VCaP (cell line): ENCODE measurements at regions not wholly inside any gene's neighbourhood (a gene's known extent, or its start where the extent isn't known, plus 50 kb on each side); places are given as distances from the start of the nearest gene placed in this dataset.
"Not testable (repeated sequence)": the region's sequence is repeated elsewhere in the genome, so short reads cannot be mapped to it uniquely, and the experiment has no call there.

Experiments
- H3K27ac ChIP-seq: fragments of 450-650 bp; 2 replicates; pipeline ENCODE4 v1.5.1; 2017
- TF ChIP-seq, protein P1 (sequence below): fragments of 450-650 bp; conservative IDR thresholded peaks from 2 replicates; pipeline ENCODE4 v1.5.1; 2017; ENCODE audit warnings: mild to moderate bottlenecking, moderate library complexity

DNA sequence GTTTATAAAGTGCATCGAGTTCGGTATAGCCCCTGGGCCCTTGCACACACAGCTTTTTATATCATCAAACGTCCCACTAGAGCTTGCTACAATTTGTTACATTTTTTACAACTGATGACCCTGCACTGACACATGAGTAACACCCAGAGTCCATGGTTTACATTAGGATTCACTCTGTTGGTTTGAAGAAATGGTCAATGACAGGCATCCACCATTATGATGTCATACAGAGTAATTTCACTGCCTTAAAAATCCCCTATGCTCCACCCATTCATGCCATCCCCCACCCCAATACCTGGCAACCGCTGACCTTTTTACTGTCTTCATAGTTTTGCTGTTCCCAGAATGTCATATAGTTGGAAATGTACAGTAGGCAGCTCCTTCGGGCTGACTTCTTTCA lies 130.2 kb downstream of the MED10 start:
- TF ChIP-seq, protein P1, sequence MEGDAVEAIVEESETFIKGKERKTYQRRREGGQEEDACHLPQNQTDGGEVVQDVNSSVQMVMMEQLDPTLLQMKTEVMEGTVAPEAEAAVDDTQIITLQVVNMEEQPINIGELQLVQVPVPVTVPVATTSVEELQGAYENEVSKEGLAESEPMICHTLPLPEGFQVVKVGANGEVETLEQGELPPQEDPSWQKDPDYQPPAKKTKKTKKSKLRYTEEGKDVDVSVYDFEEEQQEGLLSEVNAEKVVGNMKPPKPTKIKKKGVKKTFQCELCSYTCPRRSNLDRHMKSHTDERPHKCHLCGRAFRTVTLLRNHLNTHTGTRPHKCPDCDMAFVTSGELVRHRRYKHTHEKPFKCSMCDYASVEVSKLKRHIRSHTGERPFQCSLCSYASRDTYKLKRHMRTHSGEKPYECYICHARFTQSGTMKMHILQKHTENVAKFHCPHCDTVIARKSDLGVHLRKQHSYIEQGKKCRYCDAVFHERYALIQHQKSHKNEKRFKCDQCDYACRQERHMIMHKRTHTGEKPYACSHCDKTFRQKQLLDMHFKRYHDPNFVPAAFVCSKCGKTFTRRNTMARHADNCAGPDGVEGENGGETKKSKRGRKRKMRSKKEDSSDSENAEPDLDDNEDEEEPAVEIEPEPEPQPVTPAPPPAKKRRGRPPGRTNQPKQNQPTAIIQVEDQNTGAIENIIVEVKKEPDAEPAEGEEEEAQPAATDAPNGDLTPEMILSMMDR = no peak
- H3K27ac ChIP-seq = no peak overlapping the region

DNA sequence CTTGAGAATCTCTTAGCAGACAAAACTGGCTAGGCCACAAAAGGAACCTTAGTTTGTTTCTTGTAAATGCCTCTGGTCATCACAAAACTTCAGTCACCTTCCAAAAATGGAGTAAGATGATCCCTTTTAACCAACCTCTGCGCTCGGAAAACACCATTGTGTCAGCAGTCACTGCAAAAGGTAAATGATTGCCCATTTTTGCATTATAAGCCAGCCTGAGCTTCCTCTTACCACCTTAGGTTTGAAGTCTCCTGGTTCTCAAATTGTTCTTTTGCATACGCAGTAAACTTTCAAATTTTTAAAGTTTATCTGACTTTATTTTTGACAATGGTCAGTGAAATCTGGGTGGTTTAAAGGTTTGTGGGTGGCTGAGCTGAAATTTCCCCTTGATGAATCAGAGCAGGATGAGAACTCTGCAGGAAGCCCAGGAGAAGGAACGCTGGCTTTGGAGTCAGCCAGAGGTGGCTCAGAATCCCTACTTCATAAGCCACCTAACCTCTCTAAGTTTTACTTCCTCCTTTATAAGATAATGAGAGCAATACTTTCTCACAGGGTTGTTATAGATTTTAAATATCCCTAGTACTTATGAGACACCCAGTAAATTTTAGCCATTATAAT lies 131.4 kb downstream of the MED10 start:
- H3K27ac ChIP-seq = no peak overlapping the region
- TF ChIP-seq, protein P1 = no peak

DNA sequence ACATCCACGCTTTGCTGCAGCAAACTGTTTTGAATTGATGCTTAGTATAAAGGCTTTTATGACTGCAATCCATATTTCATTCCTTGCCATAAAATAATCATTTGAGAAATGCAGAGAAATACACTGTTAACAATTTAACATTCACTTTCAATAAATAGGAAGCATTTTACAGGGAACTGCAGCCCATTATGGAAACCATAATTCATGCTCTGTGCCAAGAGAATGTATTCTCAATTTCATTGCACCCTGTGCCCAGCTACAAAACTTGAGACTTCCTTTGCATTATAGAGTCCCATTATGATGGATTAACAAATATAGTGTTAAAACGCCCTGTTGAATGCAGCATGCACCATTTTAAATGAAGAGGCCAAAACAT lies 134.0 kb downstream of the MED10 start:
- TF ChIP-seq, protein P1 = no peak
- no peak overlapping the region for H3K27ac ChIP-seq

DNA sequence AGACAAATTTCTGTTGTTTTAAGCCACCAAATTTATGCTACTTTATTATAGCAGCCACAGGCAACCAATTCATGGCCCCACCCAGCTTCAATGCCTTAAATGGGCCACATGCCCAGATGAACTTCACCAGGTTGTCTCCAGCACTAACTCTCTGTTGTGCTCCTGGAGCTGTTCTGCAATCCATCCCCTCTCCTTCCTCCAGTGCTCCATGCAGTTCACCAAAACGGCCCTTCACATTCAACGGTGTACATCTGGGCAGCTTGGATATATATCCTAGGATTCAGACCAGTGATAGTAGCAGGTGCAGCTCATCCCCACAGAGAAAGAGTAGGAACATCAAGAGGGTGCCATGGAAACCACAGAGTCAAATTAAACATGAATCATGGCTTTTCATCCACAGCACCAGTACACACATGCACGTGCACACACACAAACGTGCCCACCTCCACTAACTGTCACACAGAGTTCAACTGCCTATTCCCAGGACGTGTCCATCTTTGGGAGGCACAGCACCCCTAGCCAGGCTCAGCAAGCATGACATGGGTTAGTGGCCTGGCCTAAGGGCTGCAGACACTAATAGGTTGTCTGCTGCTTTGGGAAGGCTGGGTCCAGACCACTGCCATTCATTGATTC lies 134.5 kb downstream of the MED10 start:
- H3K27ac ChIP-seq = no peak overlapping the region
- TF ChIP-seq, protein P1 = no peak

DNA sequence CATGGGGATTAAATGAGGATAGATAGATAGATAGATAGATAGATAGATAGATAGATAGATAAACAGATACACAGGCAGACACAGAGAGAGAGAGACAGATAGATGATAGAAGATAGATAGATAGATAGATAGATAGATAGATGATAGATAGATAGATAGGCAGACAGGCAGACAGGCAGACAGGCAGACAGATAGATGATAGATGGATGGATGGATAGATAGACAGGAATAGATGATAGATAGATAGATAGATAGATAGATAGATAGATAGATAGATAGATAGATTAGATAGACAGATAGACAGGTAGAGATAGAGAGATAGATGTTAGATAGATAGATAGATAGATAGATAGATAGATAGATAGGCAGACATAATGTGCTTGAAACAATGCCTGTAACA lies 137.3 kb downstream of the MED10 start:
- not testable (repeated sequence) for H3K27ac ChIP-seq

DNA sequence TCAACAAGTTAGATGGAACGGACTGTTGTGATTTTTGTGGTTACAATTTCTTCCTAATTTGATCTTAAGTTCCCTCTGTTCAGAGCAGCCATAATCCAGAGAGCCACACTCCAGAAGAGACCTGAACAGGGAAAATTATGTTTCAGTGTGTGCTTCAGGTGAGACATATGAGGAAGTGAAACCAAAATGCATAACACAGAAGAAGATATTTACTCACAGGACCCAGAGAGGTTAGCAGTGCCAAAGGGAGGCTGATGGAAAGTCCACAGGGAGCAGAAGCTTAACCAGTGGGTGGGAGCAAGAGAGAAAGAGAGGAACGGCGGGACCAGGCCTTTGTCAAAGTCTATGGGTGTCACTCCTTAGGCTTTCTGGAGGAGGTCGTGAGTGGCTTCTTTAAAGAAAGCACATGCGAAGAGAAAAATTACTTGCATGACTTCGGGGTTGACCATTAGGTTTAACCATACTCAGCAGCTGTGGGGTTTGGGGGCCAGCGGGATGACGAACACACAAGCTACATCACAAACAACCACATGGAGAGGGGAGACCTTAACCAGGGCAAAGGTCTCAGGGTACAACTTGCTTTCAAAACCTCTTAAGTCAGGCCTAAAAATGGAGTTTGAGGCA lies 141.4 kb downstream of the MED10 start:
- TF ChIP-seq, protein P1 = no peak
- no peak overlapping the region for H3K27ac ChIP-seq

DNA sequence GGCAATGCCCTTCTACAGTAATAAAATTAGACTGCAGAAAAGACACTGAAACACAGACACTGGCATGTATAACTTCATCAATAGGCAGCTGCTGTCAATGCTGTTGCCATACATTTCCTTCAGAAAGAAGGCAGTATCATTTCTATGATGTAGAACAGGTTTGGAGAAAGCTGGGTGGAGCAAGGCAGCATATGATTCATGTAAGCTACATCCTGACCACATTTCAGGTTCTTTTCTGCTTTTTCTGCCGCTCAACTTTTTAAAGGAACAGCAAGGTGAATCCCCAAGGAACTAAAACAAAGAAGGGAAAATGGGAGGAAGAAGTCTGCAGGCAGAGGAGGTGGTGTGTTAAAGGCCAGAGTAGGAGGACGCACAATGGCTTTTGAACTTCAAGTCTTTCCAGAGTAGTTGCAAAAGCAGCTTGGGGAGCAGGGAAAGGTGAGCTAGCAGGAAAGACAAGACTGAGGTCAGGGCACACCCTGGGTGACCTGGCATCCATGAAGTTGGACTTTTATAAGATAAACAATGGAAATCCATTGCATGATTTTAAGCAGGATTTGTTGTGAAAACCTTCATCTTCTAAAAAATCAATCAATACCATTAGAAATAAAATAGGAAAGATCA lies 142.1 kb downstream of the MED10 start:
- H3K27ac ChIP-seq = no peak overlapping the region
- TF ChIP-seq, protein P1 = no peak

DNA sequence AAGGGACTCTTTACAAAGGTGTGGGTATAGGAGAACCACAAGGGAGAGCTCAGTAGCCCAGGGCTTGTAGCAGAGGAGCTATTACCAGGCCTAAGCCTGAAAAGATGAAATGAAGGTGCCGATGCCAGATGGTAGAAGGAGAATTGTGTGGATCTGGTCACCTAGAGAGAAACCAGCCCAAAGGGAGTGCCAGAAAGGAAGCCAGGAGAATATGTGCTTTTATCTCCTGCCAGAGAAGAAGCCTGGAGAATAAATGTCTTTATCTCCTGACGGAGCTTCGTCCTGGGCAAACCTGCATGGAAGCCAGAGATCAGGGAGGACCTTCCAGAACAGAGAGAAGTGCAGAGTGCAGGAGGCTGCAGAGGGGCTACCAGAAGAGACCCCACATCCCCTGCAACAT lies 142.6 kb downstream of the MED10 start:
- H3K27ac ChIP-seq = no peak overlapping the region
- TF ChIP-seq, protein P1 = no peak
